Gastrocnemius medialis (tissue), 4 donors: ENCODE measurements at regions not wholly inside any gene's neighbourhood (a gene's known extent, or its start where the extent isn't known, plus 50 kb on each side); places are given as distances from the start of the nearest gene placed in this dataset.

Source experiments
- CTCF ChIP-seq, 5 experiments: fragments of 450-650 bp in 3 of 5; fragments of 200-600 bp in 2 of 5; sonication (generic) in 2 of 5; IDR thresholded peaks in 4 of 5; conservative IDR thresholded peaks in 1 of 5; 1 replicate in 4 of 5; 2 replicates in 1 of 5; pipeline ENCODE4 v1.5.1; 2016 to 2019; ENCODE audit warnings: antibody characterized with exemption in 5 of 5, mild to moderate bottlenecking in 3 of 5, moderate library complexity in 3 of 5
- POLR2A ChIP-seq, 2 donors: fragments of 450-650 bp; IDR thresholded peaks; one replicate each; pipeline ENCODE4 v1.6.1; 2017; ENCODE audit warnings: antibody characterized with exemption in 2 of 2, mild to moderate bottlenecking in 2 of 2, moderate library complexity in 2 of 2

GRCh38 chr13:87954091-87954490 lies 282.9 kb downstream of the SLITRK5 start:
- TF ChIP-seq CTCF (IDR thresholded peaks at IDR 0.05 in 4 of 5, conservative IDR thresholded peaks at IDR 0.05 in 1 of 5) (no peak), POLR2A (IDR thresholded peaks at IDR 0.05) (no peak)
